ENCODE measurements at regions not wholly inside any gene's neighbourhood (a gene's known extent, or its start where the extent isn't known, plus 50 kb on each side); places are given as distances from the start of the nearest gene placed in this dataset.

DNA sequence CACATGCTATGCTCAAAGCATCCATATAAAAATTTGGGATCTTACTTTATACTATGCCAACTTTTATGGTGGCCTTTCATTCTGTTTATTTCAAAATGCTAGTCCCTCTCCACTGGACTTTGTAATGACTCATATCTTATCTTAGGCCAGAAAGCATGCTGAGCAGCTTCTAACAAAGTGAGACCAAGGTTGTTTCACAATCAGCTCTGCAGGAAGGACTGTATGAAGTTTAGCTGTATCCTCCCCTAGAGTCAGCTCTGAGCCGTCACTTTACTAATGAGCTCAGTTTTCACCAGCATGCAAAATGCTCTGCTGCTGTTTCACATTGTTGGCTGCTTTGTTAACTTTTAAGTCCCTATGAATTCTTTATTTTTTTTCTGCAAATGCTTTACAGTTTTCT, 1608.8 kb downstream of the OLFM4 start:
- no peak for TF ChIP-seq POLR2A (IDR thresholded peaks at IDR 0.05)
- TF ChIP-seq, protein P1, sequence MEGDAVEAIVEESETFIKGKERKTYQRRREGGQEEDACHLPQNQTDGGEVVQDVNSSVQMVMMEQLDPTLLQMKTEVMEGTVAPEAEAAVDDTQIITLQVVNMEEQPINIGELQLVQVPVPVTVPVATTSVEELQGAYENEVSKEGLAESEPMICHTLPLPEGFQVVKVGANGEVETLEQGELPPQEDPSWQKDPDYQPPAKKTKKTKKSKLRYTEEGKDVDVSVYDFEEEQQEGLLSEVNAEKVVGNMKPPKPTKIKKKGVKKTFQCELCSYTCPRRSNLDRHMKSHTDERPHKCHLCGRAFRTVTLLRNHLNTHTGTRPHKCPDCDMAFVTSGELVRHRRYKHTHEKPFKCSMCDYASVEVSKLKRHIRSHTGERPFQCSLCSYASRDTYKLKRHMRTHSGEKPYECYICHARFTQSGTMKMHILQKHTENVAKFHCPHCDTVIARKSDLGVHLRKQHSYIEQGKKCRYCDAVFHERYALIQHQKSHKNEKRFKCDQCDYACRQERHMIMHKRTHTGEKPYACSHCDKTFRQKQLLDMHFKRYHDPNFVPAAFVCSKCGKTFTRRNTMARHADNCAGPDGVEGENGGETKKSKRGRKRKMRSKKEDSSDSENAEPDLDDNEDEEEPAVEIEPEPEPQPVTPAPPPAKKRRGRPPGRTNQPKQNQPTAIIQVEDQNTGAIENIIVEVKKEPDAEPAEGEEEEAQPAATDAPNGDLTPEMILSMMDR (IDR thresholded peaks at IDR 0.05): no peak

Measured in heart left ventricle (tissue), 13 donors.